ACC112 (cell line): ENCODE measurements at regions not wholly inside any gene's neighbourhood (a gene's known extent, or its start where the extent isn't known, plus 50 kb on each side); places are given as distances from the start of the nearest gene placed in this dataset.

Source experiments
- H2AFZ ChIP-seq: fragments of 200-600 bp; sonication (generic); one replicate; pipeline ENCODE4 v1.6.0; 2017; ENCODE audit warnings: antibody characterized with exemption, low read length; ENCODE audit not compliant: unreplicated experiment
- H3K27ac ChIP-seq: fragments of 200-600 bp; sonication (generic); 2 replicates; pipeline ENCODE4 v1.5.1; 2014; ENCODE audit warnings: low read depth, mild to moderate bottlenecking, antibody characterized with exemption, low read length, moderate library complexity
- H3K27me3 ChIP-seq: fragments of 200-600 bp; sonication (generic); 2 replicates; pipeline ENCODE4 v1.6.1; 2014; ENCODE audit warnings: mild to moderate bottlenecking, antibody characterized with exemption, low read length, moderate library complexity, mixed read lengths; ENCODE audit not compliant: insufficient read depth
- H3K36me3 ChIP-seq: fragments of 200-600 bp; sonication (generic); 2 replicates; pipeline ENCODE4 v1.6.1; 2016; ENCODE audit warnings: mild to moderate bottlenecking, antibody characterized with exemption, low read length, moderate library complexity, mixed read lengths; ENCODE audit not compliant: insufficient read depth
- H3K4me1 ChIP-seq: fragments of 200-600 bp; sonication (generic); one replicate; pipeline ENCODE4 v1.6.1; 2016; ENCODE audit warnings: low read length, mixed read lengths; ENCODE audit not compliant: insufficient read depth, unreplicated experiment, control insufficient read depth
- H3K4me3 ChIP-seq: fragments of 200-600 bp; sonication (generic); 2 replicates; pipeline ENCODE4 v1.5.1; 2014; ENCODE audit warnings: mild to moderate bottlenecking, low read depth, low read length
- H3K79me2 ChIP-seq: fragments of 200-600 bp; sonication (generic); one replicate; pipeline ENCODE4 v1.6.0; 2016; ENCODE audit warnings: low read length; ENCODE audit not compliant: control insufficient read depth, unreplicated experiment, insufficient read depth

GRCh38 chr12:115898670-115899069, 378.8 kb downstream of the MED13L start:
- Histone ChIP-seq H2AFZ (no peak overlapping the region), H3K4me1 (no peaks in the 10 kb centered on the region), H3K36me3 (no peaks in the 10 kb centered on the region), H3K4me3 (no peak overlapping the region), H3K79me2 (no peaks in the 10 kb centered on the region), H3K27ac (no peak overlapping the region), H3K27me3 (peaks cover 73% of the 10 kb centered on the region)

- no peak overlapping the region for H2AFZ ChIP-seq
- no peak overlapping the region for H3K27ac ChIP-seq
- H3K79me2 ChIP-seq: no peaks in the 10 kb centered on the region
- peaks cover 75% of the 10 kb centered on the region for H3K27me3 ChIP-seq
- no peaks in the 10 kb centered on the region for H3K4me1 ChIP-seq
- no peak overlapping the region for H3K4me3 ChIP-seq
- no peaks in the 10 kb centered on the region for H3K36me3 ChIP-seq
Measured at GRCh38 chr12:115897729-115898128, 379.8 kb downstream of the MED13L start.

DNA sequence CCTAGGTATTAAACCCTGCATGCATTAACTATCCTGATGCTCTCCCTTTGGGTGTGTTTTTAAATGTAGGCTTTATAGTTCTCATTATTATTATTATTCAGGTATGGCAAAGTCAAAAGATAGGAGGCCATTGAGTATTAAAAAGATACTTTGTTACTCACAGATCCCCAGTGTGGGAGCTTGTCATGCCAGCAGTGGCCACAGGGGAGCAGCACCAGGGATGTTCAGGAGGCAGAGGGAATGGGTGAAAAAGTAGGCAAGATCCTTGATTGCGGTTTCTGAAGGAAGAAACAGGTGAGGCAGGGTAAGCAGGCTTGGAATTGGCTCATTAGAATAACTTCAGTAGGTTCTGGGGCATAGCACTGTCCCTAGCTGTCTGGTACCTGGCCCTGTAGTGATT, 382.2 kb downstream of the MED13L start:
- no peak overlapping the region for H3K4me3 ChIP-seq
- H3K4me1 ChIP-seq: no peaks in the 10 kb centered on the region
- H3K36me3 ChIP-seq: no peaks in the 10 kb centered on the region
- no peak overlapping the region for H3K27ac ChIP-seq
- H2AFZ ChIP-seq: no peak overlapping the region
- peaks cover 60% of the 10 kb centered on the region for H3K27me3 ChIP-seq
- no peaks in the 10 kb centered on the region for H3K79me2 ChIP-seq

GRCh38 chr12:115891556-115892164, 385.8 kb downstream of the MED13L start:
- no peak overlapping the region for H3K27ac ChIP-seq
- H3K36me3 ChIP-seq: no peaks in the 10 kb centered on the region
- H2AFZ ChIP-seq: no peak overlapping the region

GRCh38 chr12:115886666-115887065, 390.8 kb downstream of the MED13L start:
- no peak overlapping the region for H3K27ac ChIP-seq

More at GRCh38 chr12:115891556-115892164, 385.8 kb downstream of the MED13L start:
- no peaks in the 10 kb centered on the region for H3K79me2 ChIP-seq
- peaks cover 35% of the 10 kb centered on the region for H3K27me3 ChIP-seq
- H3K4me1 ChIP-seq: no peaks in the 10 kb centered on the region
- H3K4me3 ChIP-seq: no peak overlapping the region

DNA sequence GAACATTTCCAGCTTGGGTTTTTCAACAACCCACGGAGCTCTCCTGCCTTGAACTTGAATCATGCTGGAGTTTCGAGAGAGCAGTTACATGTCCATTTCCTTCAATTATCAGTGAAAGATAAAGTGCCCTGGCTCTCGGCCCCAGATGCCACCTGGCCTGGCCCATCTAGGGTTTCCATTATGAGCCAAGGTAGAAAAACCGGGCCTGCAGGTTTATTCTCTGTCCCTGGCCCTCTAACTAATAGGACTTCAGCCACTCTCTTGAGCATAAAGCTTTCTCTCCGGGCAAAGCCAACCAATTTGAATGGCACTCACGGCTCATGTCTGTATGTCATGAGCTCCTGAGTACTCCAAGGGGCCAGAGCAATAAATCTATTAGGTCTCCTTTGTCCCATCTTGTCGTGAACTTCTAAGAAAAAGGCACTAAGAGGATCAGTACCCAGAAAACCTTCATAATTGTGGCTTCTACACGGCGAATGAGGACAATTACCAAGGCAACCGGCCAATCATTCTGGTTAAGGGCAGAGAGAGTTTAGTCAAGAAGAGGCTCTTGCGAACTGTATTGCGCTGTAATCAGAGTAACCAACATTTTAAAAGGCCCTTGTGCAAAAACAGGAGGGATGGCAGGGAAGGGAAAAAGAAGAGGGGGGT, 392.3 kb downstream of the MED13L start:
- Histone ChIP-seq H3K36me3 (no peaks in the 10 kb centered on the region), H2AFZ (no peak overlapping the region), H3K27ac (no peak overlapping the region), H3K4me3 (no peak overlapping the region), H3K27me3 (peaks cover 45% of the 10 kb centered on the region), H3K79me2 (no peaks in the 10 kb centered on the region), H3K4me1 (no peaks in the 10 kb centered on the region)

More at GRCh38 chr12:115886666-115887065, 390.8 kb downstream of the MED13L start:
- H3K4me3 ChIP-seq: no peak overlapping the region
- peaks cover 36% of the 10 kb centered on the region for H3K27me3 ChIP-seq
- H2AFZ ChIP-seq: no peak overlapping the region
- H3K4me1 ChIP-seq: no peaks in the 10 kb centered on the region
- no peaks in the 10 kb centered on the region for H3K79me2 ChIP-seq
- no peaks in the 10 kb centered on the region for H3K36me3 ChIP-seq

GRCh38 chr12:115882936-115883335, 394.6 kb downstream of the MED13L start:
- Histone ChIP-seq H3K27me3 (peaks cover 54% of the 10 kb centered on the region), H3K4me1 (no peaks in the 10 kb centered on the region), H2AFZ (no peak overlapping the region), H3K4me3 (no peak overlapping the region), H3K27ac (no peak overlapping the region), H3K79me2 (no peaks in the 10 kb centered on the region), H3K36me3 (no peaks in the 10 kb centered on the region)

GRCh38 chr12:115880238-115880637, 397.3 kb downstream of the MED13L start:
- Histone ChIP-seq H3K79me2 (no peaks in the 10 kb centered on the region), H3K4me1 (no peaks in the 10 kb centered on the region), H3K4me3 (no peak overlapping the region), H3K36me3 (no peaks in the 10 kb centered on the region), H3K27ac (no peak overlapping the region), H2AFZ (no peak overlapping the region), H3K27me3 (peaks cover 50% of the 10 kb centered on the region)

- Histone ChIP-seq H3K79me2 (no peaks in the 10 kb centered on the region), H3K27ac (no peak overlapping the region), H3K4me3 (no peak overlapping the region), H3K27me3 (peaks cover 44% of the 10 kb centered on the region), H3K36me3 (no peaks in the 10 kb centered on the region), H2AFZ (no peak overlapping the region), H3K4me1 (no peaks in the 10 kb centered on the region)
Measured at GRCh38 chr12:115879354-115879753, 398.1 kb downstream of the MED13L start.

DNA sequence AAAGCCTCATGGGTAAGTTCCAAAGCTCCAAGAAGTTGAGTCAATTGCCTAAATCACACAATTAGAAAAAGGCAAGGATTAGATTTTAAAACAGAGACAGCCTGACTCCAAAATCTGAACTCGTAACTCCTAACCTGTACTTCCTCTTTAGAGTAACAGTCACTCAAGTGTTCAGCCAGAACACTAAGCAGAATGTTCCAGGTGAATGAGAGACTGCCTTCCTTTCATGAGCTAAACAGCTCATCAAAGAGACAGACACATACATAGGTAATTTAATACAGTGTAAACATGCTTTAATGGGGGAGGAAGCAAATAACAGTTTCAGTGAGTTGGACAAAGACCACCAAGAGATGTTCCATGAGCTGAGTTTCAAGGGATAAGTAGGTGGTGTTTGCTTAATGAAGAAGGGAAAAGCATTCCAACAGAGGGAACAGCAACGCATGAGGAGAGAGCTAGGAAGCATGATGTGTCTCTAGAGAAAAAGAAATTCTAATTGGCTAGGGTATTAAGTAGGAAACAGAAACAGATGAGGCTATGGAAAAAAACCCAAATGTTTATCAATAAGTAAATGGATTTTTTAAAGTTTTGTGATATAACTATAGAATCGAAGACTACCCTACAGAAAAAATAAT, 403.9 kb downstream of the MED13L start:
- Histone ChIP-seq H3K36me3 (no peaks in the 10 kb centered on the region), H2AFZ (no peak overlapping the region), H3K4me3 (no peak overlapping the region), H3K27ac (no peak overlapping the region), H3K4me1 (no peaks in the 10 kb centered on the region), H3K27me3 (peaks cover 16% of the 10 kb centered on the region), H3K79me2 (no peaks in the 10 kb centered on the region)

GRCh38 chr12:115872919-115873357, 404.6 kb downstream of the MED13L start:
- Histone ChIP-seq H3K4me1 (no peaks in the 10 kb centered on the region), H3K27ac (no peak overlapping the region), H3K79me2 (no peaks in the 10 kb centered on the region), H3K4me3 (no peak overlapping the region), H3K27me3 (peaks cover 14% of the 10 kb centered on the region), H2AFZ (no peak overlapping the region), H3K36me3 (no peaks in the 10 kb centered on the region)
